ENCODE measurements at regions not wholly inside any gene's neighbourhood (a gene's known extent, or its start where the extent isn't known, plus 50 kb on each side); places are given as distances from the start of the nearest gene placed in this dataset.

GRCh38 chr3:124131158-124131557 is 139.2 kb upstream of the ROPN1 start (continued):
- TF ChIP-seq, protein P1, sequence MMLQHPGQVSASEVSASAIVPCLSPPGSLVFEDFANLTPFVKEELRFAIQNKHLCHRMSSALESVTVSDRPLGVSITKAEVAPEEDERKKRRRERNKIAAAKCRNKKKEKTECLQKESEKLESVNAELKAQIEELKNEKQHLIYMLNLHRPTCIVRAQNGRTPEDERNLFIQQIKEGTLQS (IDR thresholded peaks at IDR 0.05): no peak
- TF ChIP-seq GABPA (IDR thresholded peaks at IDR 0.05 in 1 of 2, conservative IDR thresholded peaks at IDR 0.05 in 1 of 2): no peak

DNA sequence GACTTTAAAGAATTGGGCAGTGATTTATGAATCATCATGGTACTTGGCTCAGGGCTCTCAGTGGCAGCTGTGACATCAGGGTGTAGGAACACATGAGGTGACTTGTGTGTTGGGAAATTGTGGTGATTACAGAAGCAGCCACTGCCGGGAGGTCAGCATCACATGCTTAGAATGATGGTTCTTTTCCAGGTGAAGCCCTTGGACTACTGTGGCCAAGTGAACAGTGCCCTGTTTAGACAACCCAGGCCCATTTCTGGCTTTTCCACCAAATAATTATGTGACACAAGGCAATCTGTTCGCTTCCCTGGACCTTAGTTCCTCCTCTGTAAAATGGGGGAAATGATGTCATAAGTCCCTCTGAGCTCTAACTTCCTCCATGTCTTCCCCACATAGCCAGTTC is 139.7 kb upstream of the ROPN1 start:
- Histone ChIP-seq H3K27ac (ENCODE audit: low read depth in 1 of 2, low read length in 2 of 2) (no peak overlapping the region), H3K4me1 (ENCODE audit: control insufficient read depth in 4 of 4, insufficient read depth in 4 of 4, low read length in 3 of 4) (no peaks in the 10 kb centered on the region), H3K27me3 (ENCODE audit: control insufficient read depth in 4 of 4, insufficient read depth in 4 of 4, low read length in 3 of 4) (no peaks in the 10 kb centered on the region), H3K9me3 (ENCODE audit: control insufficient read depth in 4 of 4, low read length in 3 of 4) (no peaks in the 10 kb centered on the region), H3K36me3 (ENCODE audit: control insufficient read depth in 4 of 4, insufficient read depth in 3 of 4, low read depth in 1 of 4, low read length in 3 of 4) (no peaks in the 10 kb centered on the region), H3K9ac (ENCODE audit: low read depth in 1 of 2, low read length in 2 of 2) (no peak overlapping the region), H3K4me3 (ENCODE audit: low read depth in 1 of 3, low read length in 3 of 3) (no peak overlapping the region)
- WGBS: 61% methylated on average over 2 of the region's 2 CpGs
- DNase-seq (ENCODE audit: low spot score): no peak
- no peak for TF ChIP-seq NR2F2 (IDR thresholded peaks at IDR 0.05)
- no peak for TF ChIP-seq REST (IDR thresholded peaks at IDR 0.05)

DNA sequence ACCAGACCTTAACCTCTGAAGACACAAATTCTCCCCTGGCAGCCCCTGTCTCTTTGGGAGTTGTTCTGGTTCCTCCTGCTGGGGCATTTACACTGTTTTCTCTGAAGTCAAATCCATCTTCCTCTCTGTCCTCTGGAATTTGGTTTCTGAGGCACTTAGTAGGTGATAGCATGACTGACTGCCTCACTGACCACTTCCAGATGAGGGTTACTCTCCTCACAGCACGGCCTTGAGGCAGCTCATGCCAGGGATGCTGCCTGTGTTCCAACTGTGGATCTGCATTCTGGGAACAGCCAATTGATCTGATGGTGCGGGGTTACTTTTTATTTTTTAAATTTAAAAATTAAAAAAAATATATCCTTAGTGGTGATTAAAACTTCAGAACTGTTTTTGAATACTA is 140.9 kb upstream of the ROPN1 start:
- H3K9me3 ChIP-seq (ENCODE audit: control insufficient read depth in 4 of 4, low read length in 3 of 4): no peaks in the 10 kb centered on the region
- no peak overlapping the region for H3K9ac ChIP-seq (ENCODE audit: low read depth in 1 of 2, low read length in 2 of 2)
- no peaks in the 10 kb centered on the region for H3K4me1 ChIP-seq (ENCODE audit: control insufficient read depth in 4 of 4, insufficient read depth in 4 of 4, low read length in 3 of 4)
- TF ChIP-seq CTCF (IDR thresholded peaks at IDR 0.05; ENCODE audit: low read depth, low read length, missing input control): no peak
- no peak for TF ChIP-seq REST (IDR thresholded peaks at IDR 0.05)
- TF ChIP-seq EGR1 (IDR thresholded peaks at IDR 0.05; ENCODE audit: low read depth in 2 of 2): no peak
- TF ChIP-seq FOXA1 (IDR thresholded peaks at IDR 0.05): no peak
- TF ChIP-seq HNF4G (IDR thresholded peaks at IDR 0.05): no peak
- H3K36me3 ChIP-seq (ENCODE audit: control insufficient read depth in 4 of 4, insufficient read depth in 3 of 4, low read depth in 1 of 4, low read length in 3 of 4): no peaks in the 10 kb centered on the region
- whole genome bisulfite sequencing: 56% methylated on average over 2 of the region's 2 CpGs
- no peak for DNase-seq (ENCODE audit: low spot score)
- H3K4me3 ChIP-seq (ENCODE audit: low read depth in 1 of 3, low read length in 3 of 3): no peak overlapping the region
- no peaks in the 10 kb centered on the region for H3K27me3 ChIP-seq (ENCODE audit: control insufficient read depth in 4 of 4, insufficient read depth in 4 of 4, low read length in 3 of 4)
- H3K27ac ChIP-seq (ENCODE audit: low read depth in 1 of 2, low read length in 2 of 2): no peak overlapping the region

Data from liver (tissue), 8 donors.